ENCODE measurements at regions not wholly inside any gene's neighbourhood (a gene's known extent, or its start where the extent isn't known, plus 50 kb on each side); places are given as distances from the start of the nearest gene placed in this dataset.
"Not testable (repeated sequence)": the region's sequence is repeated elsewhere in the genome, so short reads cannot be mapped to it uniquely, and the experiment has no call there.

GRCh38 chr5:119299242-119299614, 56.6 kb upstream of the TNFAIP8 start:
- DNase-seq (ENCODE audit: low read depth): not testable (repeated sequence)

- peak; percentile 89 for DNase-seq (ENCODE audit: low read depth)
Measured at GRCh38 chr5:119299615-119300310, 56.1 kb upstream of the TNFAIP8 start.

- DNase-seq (ENCODE audit: low read depth): no peak
Measured at GRCh38 chr5:119300311-119300670, 55.5 kb upstream of the TNFAIP8 start.

GRCh38 chr5:119301210-119301609, 54.6 kb upstream of the TNFAIP8 start:
- no peak for DNase-seq (ENCODE audit: low read depth)

- no peak for DNase-seq (ENCODE audit: low read depth)
Measured at GRCh38 chr5:119301906-119302305, 53.9 kb upstream of the TNFAIP8 start.

GRCh38 chr5:119302449-119302848, 53.4 kb upstream of the TNFAIP8 start:
- DNase-seq (ENCODE audit: low read depth): no peak

- no peak for DNase-seq (ENCODE audit: low read depth)
Measured at GRCh38 chr5:119302916-119303897, 52.6 kb upstream of the TNFAIP8 start.

- no peak for DNase-seq (ENCODE audit: low read depth)
Measured at GRCh38 chr5:119304439-119305211, 51.2 kb upstream of the TNFAIP8 start.
